GM23338 (cell line): ENCODE measurements at regions not wholly inside any gene's neighbourhood (a gene's known extent, or its start where the extent isn't known, plus 50 kb on each side); places are given as distances from the start of the nearest gene placed in this dataset.

Source experiments
- CREB1 ChIP-seq: fragments of 250-450 bp; sonication (Bioruptor Pico); IDR thresholded peaks from 2 replicates; pipeline ENCODE4 v1.5.0; 2020; ENCODE audit warnings: low read depth, mild to moderate bottlenecking, moderate library complexity
- ETS1 ChIP-seq: IDR thresholded peaks from 2 replicates; pipeline ENCODE4 v1.6.1; 2016; ENCODE audit warnings: antibody characterized with exemption
- EZH2 ChIP-seq: fragments of 200-600 bp; sonication (generic); IDR thresholded peaks from one replicate; pipeline ENCODE4 v1.8.0; 2017; ENCODE audit warnings: antibody characterized with exemption, mild to moderate bottlenecking, low read depth; ENCODE audit not compliant: unreplicated experiment
- EZH2phosphoT487 ChIP-seq: fragments of 200-600 bp; sonication (generic); IDR thresholded peaks from one replicate; pipeline ENCODE4 v1.8.1; 2018; ENCODE audit warnings: antibody characterized with exemption; ENCODE audit not compliant: unreplicated experiment
- JUNB ChIP-seq: IDR thresholded peaks from one replicate; pipeline ENCODE4 v1.6.1; 2016; ENCODE audit warnings: antibody characterized with exemption; ENCODE audit not compliant: unreplicated experiment
- NANOG ChIP-seq: IDR thresholded peaks from 2 replicates; pipeline ENCODE4 v1.6.1; 2016; ENCODE audit warnings: antibody characterized with exemption, borderline replicate concordance
- POLR2AphosphoS5 ChIP-seq: IDR thresholded peaks from 2 replicates; pipeline ENCODE4 v1.6.1; 2016; ENCODE audit warnings: antibody characterized with exemption, low read depth
- REST ChIP-seq: IDR thresholded peaks from one replicate; pipeline ENCODE4 v1.6.1; 2018; ENCODE audit warnings: antibody characterized with exemption; ENCODE audit not compliant: unreplicated experiment
- TF ChIP-seq, protein P1 (sequence below), 2 experiments: fragments of 200-600 bp in 1 of 2; sonication (generic) in 1 of 2; conservative IDR thresholded peaks; 2 replicates each; pipeline versions ENCODE4 v1.5.1 to v1.6.1; 2016 to 2017; ENCODE audit warnings: antibody characterized with exemption in 2 of 2, low read depth in 2 of 2, mild to moderate bottlenecking in 2 of 2, moderate library complexity in 1 of 2

GRCh38 chr16:80059836-80060235 lies 459.3 kb upstream of the MAF start:
- TF ChIP-seq POLR2AphosphoS5 (no peak), EZH2 (no peak), REST (no peak), EZH2phosphoT487 (no peak), CREB1 (CRISPR knock-in tag) (no peak), JUNB (no peak), NANOG (no peak), ETS1 (no peak)
- TF ChIP-seq, protein P1, sequence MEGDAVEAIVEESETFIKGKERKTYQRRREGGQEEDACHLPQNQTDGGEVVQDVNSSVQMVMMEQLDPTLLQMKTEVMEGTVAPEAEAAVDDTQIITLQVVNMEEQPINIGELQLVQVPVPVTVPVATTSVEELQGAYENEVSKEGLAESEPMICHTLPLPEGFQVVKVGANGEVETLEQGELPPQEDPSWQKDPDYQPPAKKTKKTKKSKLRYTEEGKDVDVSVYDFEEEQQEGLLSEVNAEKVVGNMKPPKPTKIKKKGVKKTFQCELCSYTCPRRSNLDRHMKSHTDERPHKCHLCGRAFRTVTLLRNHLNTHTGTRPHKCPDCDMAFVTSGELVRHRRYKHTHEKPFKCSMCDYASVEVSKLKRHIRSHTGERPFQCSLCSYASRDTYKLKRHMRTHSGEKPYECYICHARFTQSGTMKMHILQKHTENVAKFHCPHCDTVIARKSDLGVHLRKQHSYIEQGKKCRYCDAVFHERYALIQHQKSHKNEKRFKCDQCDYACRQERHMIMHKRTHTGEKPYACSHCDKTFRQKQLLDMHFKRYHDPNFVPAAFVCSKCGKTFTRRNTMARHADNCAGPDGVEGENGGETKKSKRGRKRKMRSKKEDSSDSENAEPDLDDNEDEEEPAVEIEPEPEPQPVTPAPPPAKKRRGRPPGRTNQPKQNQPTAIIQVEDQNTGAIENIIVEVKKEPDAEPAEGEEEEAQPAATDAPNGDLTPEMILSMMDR (conservative IDR thresholded peaks at IDR 0.05; ENCODE audit: low read depth in 2 of 2), result no peak
